Glutamatergic neuron (in vitro differentiated cells): ENCODE measurements at regions not wholly inside any gene's neighbourhood (a gene's known extent, or its start where the extent isn't known, plus 50 kb on each side); places are given as distances from the start of the nearest gene placed in this dataset.

Experiments used
- DNase-seq: peaks from one replicate; pipeline ENCODE4 v3.0.0; 2022
- H3K27ac Mint-ChIP-seq: one replicate; pipeline ENCODE4 v1.8.0; 2020; ENCODE audit warnings: mild to moderate bottlenecking, mixed read lengths, inconsistent platforms; ENCODE audit not compliant: unreplicated experiment
- H3K27me3 Mint-ChIP-seq: one replicate; pipeline ENCODE4 v1.8.0; 2020; ENCODE audit warnings: mild to moderate bottlenecking, moderate library complexity, mixed read lengths, inconsistent platforms; ENCODE audit not compliant: unreplicated experiment
- H3K36me3 Mint-ChIP-seq: one replicate; pipeline ENCODE4 v1.8.0; 2020; ENCODE audit warnings: mild to moderate bottlenecking, mixed read lengths, inconsistent platforms; ENCODE audit not compliant: unreplicated experiment
- H3K4me1 Mint-ChIP-seq: one replicate; pipeline ENCODE4 v1.8.0; 2020; ENCODE audit warnings: mild to moderate bottlenecking, low read depth, mixed read lengths, inconsistent platforms; ENCODE audit not compliant: unreplicated experiment
- H3K4me3 Mint-ChIP-seq: one replicate; pipeline ENCODE4 v1.8.0; 2020; ENCODE audit warnings: mild to moderate bottlenecking, mixed read lengths, inconsistent platforms; ENCODE audit not compliant: unreplicated experiment
- H3K9me3 Mint-ChIP-seq: one replicate; pipeline ENCODE4 v1.8.0; 2020; ENCODE audit warnings: mild to moderate bottlenecking, moderate library complexity, mixed read lengths, inconsistent platforms; ENCODE audit not compliant: unreplicated experiment
- TF ChIP-seq, protein P1 (sequence below): fragments of 200-600 bp; sonication (generic); IDR thresholded peaks from one replicate; pipeline ENCODE4 v1.5.0; 2021; ENCODE audit not compliant: partially characterized antibody, unreplicated experiment

GRCh38 chr6:6764764-6765434, 176.4 kb downstream of the LY86 start:
- TF ChIP-seq, protein P1, sequence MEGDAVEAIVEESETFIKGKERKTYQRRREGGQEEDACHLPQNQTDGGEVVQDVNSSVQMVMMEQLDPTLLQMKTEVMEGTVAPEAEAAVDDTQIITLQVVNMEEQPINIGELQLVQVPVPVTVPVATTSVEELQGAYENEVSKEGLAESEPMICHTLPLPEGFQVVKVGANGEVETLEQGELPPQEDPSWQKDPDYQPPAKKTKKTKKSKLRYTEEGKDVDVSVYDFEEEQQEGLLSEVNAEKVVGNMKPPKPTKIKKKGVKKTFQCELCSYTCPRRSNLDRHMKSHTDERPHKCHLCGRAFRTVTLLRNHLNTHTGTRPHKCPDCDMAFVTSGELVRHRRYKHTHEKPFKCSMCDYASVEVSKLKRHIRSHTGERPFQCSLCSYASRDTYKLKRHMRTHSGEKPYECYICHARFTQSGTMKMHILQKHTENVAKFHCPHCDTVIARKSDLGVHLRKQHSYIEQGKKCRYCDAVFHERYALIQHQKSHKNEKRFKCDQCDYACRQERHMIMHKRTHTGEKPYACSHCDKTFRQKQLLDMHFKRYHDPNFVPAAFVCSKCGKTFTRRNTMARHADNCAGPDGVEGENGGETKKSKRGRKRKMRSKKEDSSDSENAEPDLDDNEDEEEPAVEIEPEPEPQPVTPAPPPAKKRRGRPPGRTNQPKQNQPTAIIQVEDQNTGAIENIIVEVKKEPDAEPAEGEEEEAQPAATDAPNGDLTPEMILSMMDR = no peak
- H3K4me3 Mint-ChIP-seq = no peak overlapping the region
- no peaks in the 10 kb centered on the region for H3K36me3 Mint-ChIP-seq
- peaks cover 2% of the 10 kb centered on the region for H3K27me3 Mint-ChIP-seq
- H3K9me3 Mint-ChIP-seq = no peaks in the 10 kb centered on the region
- no peak overlapping the region for H3K27ac Mint-ChIP-seq
- DNase-seq = no peak
- peaks cover 3% of the 10 kb centered on the region for H3K4me1 Mint-ChIP-seq

- no peak for DNase-seq
- no peaks in the 10 kb centered on the region for H3K4me1 Mint-ChIP-seq
- H3K9me3 Mint-ChIP-seq = peaks cover 2% of the 10 kb centered on the region
- H3K4me3 Mint-ChIP-seq = no peak overlapping the region
- no peaks in the 10 kb centered on the region for H3K27me3 Mint-ChIP-seq
- H3K27ac Mint-ChIP-seq = no peak overlapping the region
- TF ChIP-seq, protein P1 = no peak
- H3K36me3 Mint-ChIP-seq = peaks cover 4% of the 10 kb centered on the region
These were observed 177.8 kb downstream of the LY86 start for GRCh38 chr6:6766230-6766905.

- Mint-ChIP-seq H3K4me1 (no peaks in the 10 kb centered on the region), H3K27me3 (no peaks in the 10 kb centered on the region), H3K4me3 (no peak overlapping the region), H3K27ac (no peak overlapping the region), H3K36me3 (peaks cover 4% of the 10 kb centered on the region), H3K9me3 (peaks cover 2% of the 10 kb centered on the region)
- no peak for DNase-seq
- TF ChIP-seq, protein P1 = no peak
These were observed 180.9 kb downstream of the LY86 start for GRCh38 chr6:6769466-6769865.

- Mint-ChIP-seq H3K4me1 (no peaks in the 10 kb centered on the region), H3K27me3 (no peaks in the 10 kb centered on the region), H3K9me3 (peaks cover 2% of the 10 kb centered on the region), H3K4me3 (no peak overlapping the region), H3K27ac (no peak overlapping the region), H3K36me3 (peaks cover 4% of the 10 kb centered on the region)
- TF ChIP-seq, protein P1 = no peak
- DNase-seq = no peak
These were observed 182.9 kb downstream of the LY86 start for GRCh38 chr6:6771224-6771945.
